Central memory CD8-positive, alpha-beta T cell (primary cell): ENCODE measurements at regions not wholly inside any gene's neighbourhood (a gene's known extent, or its start where the extent isn't known, plus 50 kb on each side); places are given as distances from the start of the nearest gene placed in this dataset.
"Not testable (repeated sequence)": the region's sequence is repeated elsewhere in the genome, so short reads cannot be mapped to it uniquely, and the experiment has no call there.

Experiments
- ATAC-seq: fragments of 150-1000 bp; cut with Tn5 transposase; replicated peaks from 2 replicates; pipeline ENCODE4 v1.10.0; 2022; ENCODE audit warnings: mild to moderate bottlenecking, moderate FRiP score, moderate number of reproducible peaks; ENCODE audit not compliant: poor library complexity, severe bottlenecking; ENCODE audit errors: extremely low read depth
- DNase-seq, 2 donors: peaks; one replicate each; pipeline ENCODE4 v3.0.0; 2021; ENCODE audit warnings: low spot score in 2 of 2
- H3K27ac Mint-ChIP-seq: one replicate; pipeline ENCODE4 v1.8.0; 2022; ENCODE audit warnings: low read depth, mild to moderate bottlenecking, moderate library complexity, mixed read lengths
- H3K27me3 Mint-ChIP-seq: one replicate; pipeline ENCODE4 v1.8.0; 2022; ENCODE audit warnings: mixed read lengths
- H3K36me3 Mint-ChIP-seq: one replicate; pipeline ENCODE4 v1.8.0; 2022; ENCODE audit warnings: mild to moderate bottlenecking, moderate library complexity, mixed read lengths; ENCODE audit not compliant: insufficient read depth
- H3K4me1 Mint-ChIP-seq: one replicate; pipeline ENCODE4 v1.8.0; 2022; ENCODE audit warnings: mixed read lengths
- H3K4me3 Mint-ChIP-seq: one replicate; pipeline ENCODE4 v1.8.0; 2022; ENCODE audit warnings: mild to moderate bottlenecking, moderate library complexity, mixed read lengths
- H3K9me3 Mint-ChIP-seq: one replicate; pipeline ENCODE4 v1.8.0; 2022; ENCODE audit warnings: mixed read lengths

GRCh38 chr18:10604182-10604581, 78.4 kb downstream of the NAPG start:
- Mint-ChIP-seq H3K27ac (no peak overlapping the region), H3K27me3 (no peaks in the 10 kb centered on the region), H3K9me3 (peaks cover 9% of the 10 kb centered on the region), H3K4me1 (no peaks in the 10 kb centered on the region), H3K4me3 (no peak overlapping the region), H3K36me3 (peaks cover 2% of the 10 kb centered on the region)
- ATAC-seq = no peak
- no peak for DNase-seq

GRCh38 chr18:10606881-10607280, 81.1 kb downstream of the NAPG start:
- H3K27me3 Mint-ChIP-seq, ATAC-seq: not testable (repeated sequence)

GRCh38 chr18:10607332-10608248, 81.8 kb downstream of the NAPG start:
- ATAC-seq, DNase-seq, H3K36me3 Mint-ChIP-seq: not testable (repeated sequence)

More at GRCh38 chr18:10606881-10607280, 81.1 kb downstream of the NAPG start:
- H3K36me3 Mint-ChIP-seq, H3K4me3 Mint-ChIP-seq, DNase-seq, H3K9me3 Mint-ChIP-seq, H3K4me1 Mint-ChIP-seq, H3K27ac Mint-ChIP-seq: not testable (repeated sequence)

GRCh38 chr18:10608450-10608849, 82.6 kb downstream of the NAPG start:
- H3K36me3 Mint-ChIP-seq, DNase-seq, H3K4me1 Mint-ChIP-seq, H3K27ac Mint-ChIP-seq, H3K4me3 Mint-ChIP-seq, H3K27me3 Mint-ChIP-seq, H3K9me3 Mint-ChIP-seq, ATAC-seq: not testable (repeated sequence)

More at GRCh38 chr18:10607332-10608248, 81.8 kb downstream of the NAPG start:
- not testable (repeated sequence) for H3K27ac Mint-ChIP-seq, H3K4me3 Mint-ChIP-seq, H3K27me3 Mint-ChIP-seq, H3K9me3 Mint-ChIP-seq, H3K4me1 Mint-ChIP-seq

- H3K27me3 Mint-ChIP-seq, H3K36me3 Mint-ChIP-seq, H3K9me3 Mint-ChIP-seq, H3K4me1 Mint-ChIP-seq, H3K4me3 Mint-ChIP-seq, ATAC-seq, DNase-seq, H3K27ac Mint-ChIP-seq: not testable (repeated sequence)
Observed at GRCh38 chr18:10609046-10609445, 83.2 kb downstream of the NAPG start.

GRCh38 chr18:10613226-10613625, 87.4 kb downstream of the NAPG start:
- not testable (repeated sequence) for H3K4me1 Mint-ChIP-seq, H3K9me3 Mint-ChIP-seq, H3K36me3 Mint-ChIP-seq, DNase-seq, H3K27ac Mint-ChIP-seq, H3K27me3 Mint-ChIP-seq, H3K4me3 Mint-ChIP-seq
- peak; percentile 40 for ATAC-seq

GRCh38 chr18:10616714-10617113, 90.9 kb downstream of the NAPG start:
- not testable (repeated sequence) for H3K27ac Mint-ChIP-seq, DNase-seq, ATAC-seq, H3K27me3 Mint-ChIP-seq, H3K4me3 Mint-ChIP-seq, H3K36me3 Mint-ChIP-seq, H3K9me3 Mint-ChIP-seq, H3K4me1 Mint-ChIP-seq

GRCh38 chr18:10618797-10619196, 93.0 kb downstream of the NAPG start:
- not testable (repeated sequence) for H3K4me1 Mint-ChIP-seq

GRCh38 chr18:10619280-10619679, 93.5 kb downstream of the NAPG start:
- not testable (repeated sequence) for DNase-seq, H3K9me3 Mint-ChIP-seq, H3K27ac Mint-ChIP-seq, ATAC-seq, H3K4me3 Mint-ChIP-seq, H3K27me3 Mint-ChIP-seq, H3K36me3 Mint-ChIP-seq, H3K4me1 Mint-ChIP-seq

More at GRCh38 chr18:10618797-10619196, 93.0 kb downstream of the NAPG start:
- ATAC-seq, DNase-seq, H3K9me3 Mint-ChIP-seq, H3K27ac Mint-ChIP-seq, H3K27me3 Mint-ChIP-seq, H3K36me3 Mint-ChIP-seq, H3K4me3 Mint-ChIP-seq: not testable (repeated sequence)

- not testable (repeated sequence) for H3K27ac Mint-ChIP-seq, H3K36me3 Mint-ChIP-seq, H3K9me3 Mint-ChIP-seq, DNase-seq, ATAC-seq, H3K4me1 Mint-ChIP-seq, H3K27me3 Mint-ChIP-seq, H3K4me3 Mint-ChIP-seq
Observed at GRCh38 chr18:10619833-10620232, 94.0 kb downstream of the NAPG start.
